Stomach (tissue), 4 donors: ENCODE measurements at regions not wholly inside any gene's neighbourhood (a gene's known extent, or its start where the extent isn't known, plus 50 kb on each side); places are given as distances from the start of the nearest gene placed in this dataset.
"Not testable (repeated sequence)": the region's sequence is repeated elsewhere in the genome, so short reads cannot be mapped to it uniquely, and the experiment has no call there.

Experiments used
- EP300 ChIP-seq: sonication (generic); formaldehyde crosslinking; IDR thresholded peaks from one replicate; pipeline ENCODE4 v1.6.1; 2017; ENCODE audit warnings: antibody characterized with exemption
- POLR2AphosphoS5 ChIP-seq, 3 donors: sonication (generic); formaldehyde crosslinking; IDR thresholded peaks; one replicate each; pipeline ENCODE4 v1.6.1; 2016; ENCODE audit warnings: antibody characterized with exemption in 3 of 3
- TF ChIP-seq, protein P1 (sequence below), 7 experiments: fragments of 450-650 bp in 4 of 7; fragments of 200-600 bp in 3 of 7; sonication (generic) in 3 of 7; IDR thresholded peaks; one replicate each; pipeline ENCODE4 v1.5.1; 2016 to 2019; ENCODE audit warnings: antibody characterized with exemption in 7 of 7, control low read depth in 2 of 7, mild to moderate bottlenecking in 1 of 7

DNA sequence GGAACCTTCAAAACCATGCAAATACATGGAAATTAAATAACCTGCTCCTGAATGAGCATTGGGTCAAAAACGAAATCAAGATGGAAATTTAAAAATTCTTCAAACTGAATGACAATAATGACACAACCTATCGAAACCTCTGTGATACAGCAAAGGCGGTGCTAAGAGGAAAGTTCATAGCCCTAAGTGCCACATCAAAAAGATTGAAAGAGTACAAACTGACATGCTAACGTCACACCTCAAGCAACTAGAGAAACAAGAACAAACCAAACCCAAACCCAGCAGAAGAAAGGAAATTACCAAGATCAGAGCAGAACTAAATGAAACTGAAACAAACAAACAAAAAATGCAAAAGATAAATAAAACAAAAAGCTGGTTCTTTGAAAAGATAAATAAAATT is 283.5 kb downstream of the SOX4 start:
- TF ChIP-seq, protein P1, sequence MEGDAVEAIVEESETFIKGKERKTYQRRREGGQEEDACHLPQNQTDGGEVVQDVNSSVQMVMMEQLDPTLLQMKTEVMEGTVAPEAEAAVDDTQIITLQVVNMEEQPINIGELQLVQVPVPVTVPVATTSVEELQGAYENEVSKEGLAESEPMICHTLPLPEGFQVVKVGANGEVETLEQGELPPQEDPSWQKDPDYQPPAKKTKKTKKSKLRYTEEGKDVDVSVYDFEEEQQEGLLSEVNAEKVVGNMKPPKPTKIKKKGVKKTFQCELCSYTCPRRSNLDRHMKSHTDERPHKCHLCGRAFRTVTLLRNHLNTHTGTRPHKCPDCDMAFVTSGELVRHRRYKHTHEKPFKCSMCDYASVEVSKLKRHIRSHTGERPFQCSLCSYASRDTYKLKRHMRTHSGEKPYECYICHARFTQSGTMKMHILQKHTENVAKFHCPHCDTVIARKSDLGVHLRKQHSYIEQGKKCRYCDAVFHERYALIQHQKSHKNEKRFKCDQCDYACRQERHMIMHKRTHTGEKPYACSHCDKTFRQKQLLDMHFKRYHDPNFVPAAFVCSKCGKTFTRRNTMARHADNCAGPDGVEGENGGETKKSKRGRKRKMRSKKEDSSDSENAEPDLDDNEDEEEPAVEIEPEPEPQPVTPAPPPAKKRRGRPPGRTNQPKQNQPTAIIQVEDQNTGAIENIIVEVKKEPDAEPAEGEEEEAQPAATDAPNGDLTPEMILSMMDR (IDR thresholded peaks at IDR 0.05), result not testable (repeated sequence)
- not testable (repeated sequence) for TF ChIP-seq EP300; POLR2AphosphoS5 (IDR thresholded peaks at IDR 0.05)
